ENCODE measurements at regions not wholly inside any gene's neighbourhood (a gene's known extent, or its start where the extent isn't known, plus 50 kb on each side); places are given as distances from the start of the nearest gene placed in this dataset.
"Not testable (repeated sequence)": the region's sequence is repeated elsewhere in the genome, so short reads cannot be mapped to it uniquely, and the experiment has no call there.

- DNase-seq (ENCODE audit: low spot score): not testable (repeated sequence)
These were observed 96.2 kb downstream of the BDH1 start for GRCh38 chr3:197459571-197459970.

GRCh38 chr3:197458906-197459470 lies 96.8 kb downstream of the BDH1 start:
- no peak for DNase-seq (ENCODE audit: low spot score)

- no peak for DNase-seq (ENCODE audit: low spot score)
These were observed 97.5 kb downstream of the BDH1 start for GRCh38 chr3:197458179-197458707.

GRCh38 chr3:197456261-197457091 lies 99.3 kb downstream of the BDH1 start:
- DNase-seq (ENCODE audit: low spot score): peak; percentile 49

GRCh38 chr3:197454841-197455240 lies 100.9 kb downstream of the BDH1 start:
- DNase-seq (ENCODE audit: low spot score): not testable (repeated sequence)

- no peak for DNase-seq (ENCODE audit: low spot score)
These were observed 101.8 kb downstream of the BDH1 start for GRCh38 chr3:197454014-197454413.

GRCh38 chr3:197450810-197451209 lies 105.0 kb downstream of the BDH1 start:
- DNase-seq (ENCODE audit: low spot score): no peak

GRCh38 chr3:197450308-197450707 lies 105.5 kb downstream of the BDH1 start:
- DNase-seq (ENCODE audit: low spot score): no peak

- DNase-seq (ENCODE audit: low spot score): not testable (repeated sequence)
These were observed 106.6 kb downstream of the BDH1 start for GRCh38 chr3:197449181-197449580.

GRCh38 chr3:197447781-197448180 lies 108.0 kb downstream of the BDH1 start:
- not testable (repeated sequence) for DNase-seq (ENCODE audit: low spot score)

- DNase-seq (ENCODE audit: low spot score): no peak
These were observed 108.7 kb downstream of the BDH1 start for GRCh38 chr3:197447057-197447456.

GRCh38 chr3:197446700-197447056 lies 109.1 kb downstream of the BDH1 start:
- DNase-seq (ENCODE audit: low spot score): no peak

GRCh38 chr3:197445896-197446699 lies 109.7 kb downstream of the BDH1 start:
- DNase-seq (ENCODE audit: low spot score): no peak

- DNase-seq (ENCODE audit: low spot score): no peak
These were observed 110.9 kb downstream of the BDH1 start for GRCh38 chr3:197444793-197445379.

GRCh38 chr3:197443506-197443905 lies 112.3 kb downstream of the BDH1 start:
- no peak for DNase-seq (ENCODE audit: low spot score)

GRCh38 chr3:197440717-197441303 lies 115.0 kb downstream of the BDH1 start:
- DNase-seq (ENCODE audit: low spot score): no peak

- no peak for DNase-seq (ENCODE audit: low spot score)
These were observed 116.9 kb downstream of the BDH1 start for GRCh38 chr3:197438906-197439305.

- DNase-seq (ENCODE audit: low spot score): no peak
These were observed 120.3 kb downstream of the BDH1 start for GRCh38 chr3:197435426-197435825.

- no peak for DNase-seq (ENCODE audit: low spot score)
These were observed 120.9 kb downstream of the BDH1 start for GRCh38 chr3:197434830-197435229.

GRCh38 chr3:197432384-197433127 lies 123.2 kb downstream of the BDH1 start:
- no peak for DNase-seq (ENCODE audit: low spot score)

GRCh38 chr3:197431346-197431910 lies 124.3 kb downstream of the BDH1 start:
- DNase-seq (ENCODE audit: low spot score): no peak
